ENCODE measurements at regions not wholly inside any gene's neighbourhood (a gene's known extent, or its start where the extent isn't known, plus 50 kb on each side); places are given as distances from the start of the nearest gene placed in this dataset.
A peak's percentile ranks its signal among the peaks of the same experiment; 100 is the strongest.
"Not testable (repeated sequence)": the region's sequence is repeated elsewhere in the genome, so short reads cannot be mapped to it uniquely, and the experiment has no call there.

- H3K4me3 Mint-ChIP-seq (ENCODE audit: unreplicated experiment): peak overlapping the region; percentile 1
- DNase-seq (ENCODE audit: low spot score): no peak
- peaks cover 22% of the 10 kb centered on the region for H3K4me1 Mint-ChIP-seq (ENCODE audit: low read depth)
- peaks cover 6% of the 10 kb centered on the region for H3K36me3 Mint-ChIP-seq (ENCODE audit: low read depth)
- no peaks in the 10 kb centered on the region for H3K27me3 Mint-ChIP-seq (ENCODE audit: low read depth)
- TF ChIP-seq, protein P1, sequence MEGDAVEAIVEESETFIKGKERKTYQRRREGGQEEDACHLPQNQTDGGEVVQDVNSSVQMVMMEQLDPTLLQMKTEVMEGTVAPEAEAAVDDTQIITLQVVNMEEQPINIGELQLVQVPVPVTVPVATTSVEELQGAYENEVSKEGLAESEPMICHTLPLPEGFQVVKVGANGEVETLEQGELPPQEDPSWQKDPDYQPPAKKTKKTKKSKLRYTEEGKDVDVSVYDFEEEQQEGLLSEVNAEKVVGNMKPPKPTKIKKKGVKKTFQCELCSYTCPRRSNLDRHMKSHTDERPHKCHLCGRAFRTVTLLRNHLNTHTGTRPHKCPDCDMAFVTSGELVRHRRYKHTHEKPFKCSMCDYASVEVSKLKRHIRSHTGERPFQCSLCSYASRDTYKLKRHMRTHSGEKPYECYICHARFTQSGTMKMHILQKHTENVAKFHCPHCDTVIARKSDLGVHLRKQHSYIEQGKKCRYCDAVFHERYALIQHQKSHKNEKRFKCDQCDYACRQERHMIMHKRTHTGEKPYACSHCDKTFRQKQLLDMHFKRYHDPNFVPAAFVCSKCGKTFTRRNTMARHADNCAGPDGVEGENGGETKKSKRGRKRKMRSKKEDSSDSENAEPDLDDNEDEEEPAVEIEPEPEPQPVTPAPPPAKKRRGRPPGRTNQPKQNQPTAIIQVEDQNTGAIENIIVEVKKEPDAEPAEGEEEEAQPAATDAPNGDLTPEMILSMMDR (IDR thresholded peaks at IDR 0.05): no peak
- peaks cover 26% of the 10 kb centered on the region for H3K9me3 Mint-ChIP-seq (ENCODE audit: low read depth)
- H3K27ac Mint-ChIP-seq (ENCODE audit: unreplicated experiment): peak overlapping the region; percentile 92
Measured at GRCh38 chr21:16125274-16125673, 395.5 kb downstream of the USP25 start.

DNA sequence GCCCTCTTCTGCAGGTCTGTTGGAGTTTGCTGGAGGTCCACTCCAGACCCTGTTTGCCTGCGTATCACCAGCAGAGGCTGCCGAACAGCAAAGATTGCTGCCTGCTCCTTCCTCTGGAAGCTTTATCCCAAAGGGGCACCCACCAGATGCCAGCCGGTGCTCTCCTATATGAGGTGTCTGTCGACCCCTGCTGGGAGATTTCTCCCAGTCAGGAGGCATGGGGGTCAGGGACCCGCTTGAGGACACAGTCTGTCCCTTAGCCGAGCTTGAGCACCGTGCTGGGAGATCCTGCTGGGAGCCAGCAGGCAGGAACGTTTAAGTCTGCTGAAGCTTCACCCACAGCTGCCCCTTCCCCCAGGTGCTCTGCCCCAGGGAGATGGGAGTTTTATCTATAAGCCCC is 402.7 kb downstream of the USP25 start:
- H3K27me3 Mint-ChIP-seq (ENCODE audit: low read depth); H3K27ac Mint-ChIP-seq (ENCODE audit: unreplicated experiment); DNase-seq (ENCODE audit: low spot score); H3K4me1 Mint-ChIP-seq (ENCODE audit: low read depth); H3K4me3 Mint-ChIP-seq (ENCODE audit: unreplicated experiment): not testable (repeated sequence)
- Mint-ChIP-seq H3K9me3 (ENCODE audit: low read depth) (peaks cover 35% of the 10 kb centered on the region), H3K36me3 (ENCODE audit: low read depth) (peaks cover 13% of the 10 kb centered on the region)

- no peak for DNase-seq (ENCODE audit: low spot score)
- Mint-ChIP-seq H3K36me3 (ENCODE audit: low read depth) (peaks cover 11% of the 10 kb centered on the region), H3K4me1 (ENCODE audit: low read depth) (no peaks in the 10 kb centered on the region), H3K27me3 (ENCODE audit: low read depth) (no peaks in the 10 kb centered on the region), H3K9me3 (ENCODE audit: low read depth) (peaks cover 29% of the 10 kb centered on the region), H3K4me3 (ENCODE audit: unreplicated experiment) (no peak overlapping the region), H3K27ac (ENCODE audit: unreplicated experiment) (no peak overlapping the region)
- TF ChIP-seq, protein P1 (IDR thresholded peaks at IDR 0.05): no peak
Measured at GRCh38 chr21:16133248-16133647, 403.5 kb downstream of the USP25 start.

GRCh38 chr21:16134134-16134533 is 404.4 kb downstream of the USP25 start:
- Mint-ChIP-seq H3K36me3 (ENCODE audit: low read depth) (peaks cover 11% of the 10 kb centered on the region), H3K27ac (ENCODE audit: unreplicated experiment) (no peak overlapping the region), H3K4me1 (ENCODE audit: low read depth) (no peaks in the 10 kb centered on the region), H3K4me3 (ENCODE audit: unreplicated experiment) (no peak overlapping the region), H3K27me3 (ENCODE audit: low read depth) (no peaks in the 10 kb centered on the region), H3K9me3 (ENCODE audit: low read depth) (peaks cover 25% of the 10 kb centered on the region)
- TF ChIP-seq, protein P1 (IDR thresholded peaks at IDR 0.05): no peak
- no peak for DNase-seq (ENCODE audit: low spot score)

- no peaks in the 10 kb centered on the region for H3K4me1 Mint-ChIP-seq (ENCODE audit: low read depth)
- H3K27ac Mint-ChIP-seq (ENCODE audit: unreplicated experiment): no peak overlapping the region
- H3K27me3 Mint-ChIP-seq (ENCODE audit: low read depth): no peaks in the 10 kb centered on the region
- TF ChIP-seq, protein P1 (IDR thresholded peaks at IDR 0.05): no peak
- H3K36me3 Mint-ChIP-seq (ENCODE audit: low read depth): no peaks in the 10 kb centered on the region
- H3K9me3 Mint-ChIP-seq (ENCODE audit: low read depth): peaks cover 8% of the 10 kb centered on the region
- no peak for DNase-seq (ENCODE audit: low spot score)
- no peak overlapping the region for H3K4me3 Mint-ChIP-seq (ENCODE audit: unreplicated experiment)
Measured at GRCh38 chr21:16137106-16137505, 407.3 kb downstream of the USP25 start.

GRCh38 chr21:16145052-16145451 is 415.3 kb downstream of the USP25 start:
- H3K27ac Mint-ChIP-seq (ENCODE audit: unreplicated experiment): no peak overlapping the region
- TF ChIP-seq, protein P1 (IDR thresholded peaks at IDR 0.05): no peak
- H3K27me3 Mint-ChIP-seq (ENCODE audit: low read depth): no peaks in the 10 kb centered on the region
- peaks cover 17% of the 10 kb centered on the region for H3K9me3 Mint-ChIP-seq (ENCODE audit: low read depth)
- no peak for DNase-seq (ENCODE audit: low spot score)
- no peak overlapping the region for H3K4me3 Mint-ChIP-seq (ENCODE audit: unreplicated experiment)
- no peaks in the 10 kb centered on the region for H3K4me1 Mint-ChIP-seq (ENCODE audit: low read depth)
- H3K36me3 Mint-ChIP-seq (ENCODE audit: low read depth): peaks cover 2% of the 10 kb centered on the region

Data from chondrocyte (in vitro differentiated cells).